NCI-H1092 treated with DMSO at 0.1 percent for 48 hours (cell line): ENCODE measurements at regions not wholly inside any gene's neighbourhood (a gene's known extent, or its start where the extent isn't known, plus 50 kb on each side); places are given as distances from the start of the nearest gene placed in this dataset.
"Not testable (repeated sequence)": the region's sequence is repeated elsewhere in the genome, so short reads cannot be mapped to it uniquely, and the experiment has no call there.

ENCODE experiments used
- DNase-seq: peaks from one replicate; lab custom pipeline; 2025; lab: John Stamatoyannopoulos, UW

GRCh38 chr19:20482721-20483120, 82.9 kb downstream of the ZNF737 start:
- no peak for DNase-seq

GRCh38 chr19:20481736-20482135, 83.8 kb downstream of the ZNF737 start:
- DNase-seq = no peak

- DNase-seq = no peak
Observed at GRCh38 chr19:20479483-20479882, 86.1 kb downstream of the ZNF737 start.

DNA sequence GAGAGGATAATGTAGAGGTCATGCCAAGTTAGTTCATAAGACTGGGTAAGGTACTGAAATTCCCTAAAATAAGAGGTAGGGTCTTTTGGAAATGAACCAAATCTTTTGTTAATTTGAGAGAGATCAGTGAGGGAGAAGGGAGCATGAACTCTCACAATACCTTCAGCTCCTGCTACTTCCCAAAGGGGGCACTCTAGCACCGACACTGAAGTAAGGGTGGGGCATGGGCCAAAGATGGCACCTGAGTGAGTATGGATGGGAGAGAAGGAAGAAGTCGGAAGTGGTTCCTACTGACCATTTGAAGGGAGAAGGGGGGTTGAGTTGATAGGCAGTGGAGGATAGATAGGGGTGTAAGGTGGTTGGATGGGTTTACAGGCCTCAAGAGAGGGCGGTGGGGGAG, 86.6 kb downstream of the ZNF737 start:
- DNase-seq = no peak

DNA sequence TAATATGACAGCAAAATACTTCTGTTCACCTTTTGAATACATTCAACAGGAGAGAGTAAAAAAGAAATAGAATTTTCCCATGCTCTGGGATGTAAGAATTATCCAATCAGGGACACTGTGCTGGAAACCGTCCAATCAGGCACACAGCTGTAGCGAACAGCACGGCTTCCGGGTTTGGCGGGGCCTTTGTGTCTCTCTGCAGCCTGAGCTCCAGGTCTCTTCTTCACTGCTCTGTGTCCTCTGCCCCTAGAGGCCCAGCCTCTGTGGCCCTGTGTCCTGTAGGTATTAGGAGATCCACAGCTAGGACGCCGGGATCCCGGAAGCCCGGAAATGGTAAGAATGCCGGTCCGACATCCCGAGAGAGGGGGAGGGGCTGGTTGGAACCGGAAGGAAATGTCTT, 92.7 kb downstream of the ZNF737 start:
- no peak for DNase-seq

DNA sequence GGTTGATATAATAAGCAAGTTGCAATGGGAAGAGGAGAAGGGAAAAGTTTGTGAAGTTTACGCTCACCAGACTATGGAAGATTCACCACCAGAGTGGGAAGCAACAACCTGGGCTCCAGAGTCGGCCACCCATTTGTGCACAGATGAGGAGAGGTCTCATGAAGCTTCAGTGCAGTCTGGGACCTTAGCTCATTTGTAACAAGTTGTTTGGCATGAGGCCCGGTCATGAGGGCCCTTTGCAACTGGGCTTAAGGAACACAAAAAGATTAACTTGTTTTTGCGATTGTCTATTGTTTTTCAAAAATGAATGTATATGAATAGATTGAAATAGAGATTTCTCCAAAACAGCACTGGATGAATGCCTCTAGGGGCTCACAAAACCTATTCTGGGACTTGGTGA, 94.2 kb downstream of the ZNF737 start:
- DNase-seq = no peak

GRCh38 chr19:20470345-20471135, 95.0 kb downstream of the ZNF737 start:
- DNase-seq = no peak

DNA sequence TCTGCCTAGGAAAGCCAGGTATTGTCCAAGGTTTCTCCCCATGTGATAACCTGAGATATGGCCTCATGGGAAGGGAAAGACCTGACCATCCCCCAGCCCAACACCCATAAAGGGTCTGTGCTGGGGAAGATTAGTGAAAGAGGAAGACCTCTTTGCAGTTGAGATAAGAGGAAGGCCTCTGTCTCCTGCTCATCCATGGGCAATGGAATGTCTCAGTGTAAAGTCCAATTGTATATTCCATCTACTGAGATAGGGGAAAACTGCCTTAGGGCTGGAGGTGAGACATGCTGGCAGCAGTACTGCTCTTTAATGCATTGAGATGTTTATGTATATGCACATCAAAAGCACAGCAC, 99.0 kb downstream of the ZNF737 start:
- not testable (repeated sequence) for DNase-seq

GRCh38 chr19:20465922-20466637, 99.5 kb downstream of the ZNF737 start:
- DNase-seq = not testable (repeated sequence)

GRCh38 chr19:20453425-20453935, 112.1 kb downstream of the ZNF737 start:
- DNase-seq = no peak

GRCh38 chr19:20444202-20444885, 121.2 kb downstream of the ZNF737 start:
- no peak for DNase-seq

- not testable (repeated sequence) for DNase-seq
Observed at GRCh38 chr19:20432266-20432842, 133.2 kb downstream of the ZNF737 start.

GRCh38 chr19:20431826-20432225, 133.8 kb downstream of the ZNF737 start:
- no peak for DNase-seq

DNA sequence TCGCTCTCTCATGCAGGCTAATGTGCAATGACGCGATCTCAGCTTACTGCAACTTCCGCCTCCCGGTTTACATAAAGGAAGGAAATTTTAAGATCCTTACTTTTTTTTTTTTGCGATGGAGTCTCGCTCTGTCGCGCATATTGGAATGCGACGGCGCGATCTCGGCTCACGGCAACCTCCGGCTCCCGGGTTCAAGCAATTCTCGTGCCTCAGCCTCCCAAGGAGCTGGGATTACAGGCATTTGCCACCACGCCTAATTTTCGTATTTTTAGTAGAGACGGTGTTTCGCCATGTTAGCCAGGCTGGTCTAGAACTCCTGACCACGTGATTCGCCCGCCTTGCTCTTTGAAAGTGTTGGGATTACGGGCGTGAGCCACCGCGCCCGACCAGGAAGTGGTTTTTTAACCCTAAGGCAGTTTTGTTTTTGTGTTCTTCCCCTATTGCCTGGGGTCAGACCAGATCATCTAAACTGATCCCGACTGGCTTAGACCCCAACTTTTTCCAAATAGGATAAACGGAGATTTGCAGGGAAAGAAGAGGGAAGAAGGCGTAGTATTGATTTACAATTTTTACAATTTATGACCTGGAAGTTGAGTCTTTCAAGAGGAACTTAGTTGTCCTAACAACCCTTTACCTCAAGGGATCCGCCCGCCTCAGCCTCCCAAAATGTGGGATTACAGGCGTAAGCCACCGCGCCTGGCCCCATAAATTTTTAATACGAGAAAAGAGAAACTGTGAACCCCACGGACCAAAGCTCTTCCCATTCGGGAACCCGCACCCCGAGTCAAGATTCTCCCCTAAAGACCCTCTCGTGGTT, 142.0 kb downstream of the ZNF737 start:
- DNase-seq = peak; percentile 0

GRCh38 chr19:20422216-20423205, 143.1 kb downstream of the ZNF737 start:
- no peak for DNase-seq

DNA sequence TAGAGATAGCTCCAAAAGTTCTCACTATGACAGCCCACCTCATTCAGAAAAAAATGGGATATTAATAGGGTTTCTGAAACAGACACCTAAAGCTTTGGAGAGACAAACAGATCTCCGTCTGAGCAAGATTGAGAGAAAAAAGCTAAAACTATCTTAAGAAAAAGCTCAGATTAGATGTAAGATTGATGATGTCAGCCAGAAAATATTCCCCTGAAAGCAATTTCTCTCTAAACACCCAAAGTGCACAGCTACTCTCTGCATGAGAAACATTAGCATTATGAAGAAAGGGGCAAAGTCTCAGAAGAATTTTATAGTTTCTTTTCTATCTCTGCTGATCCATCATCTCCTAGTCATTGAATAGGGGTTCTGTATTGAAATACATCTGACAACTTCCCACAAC, 148.9 kb downstream of the ZNF737 start:
- no peak for DNase-seq

GRCh38 chr19:20414120-20414519, 151.5 kb downstream of the ZNF737 start:
- no peak for DNase-seq

GRCh38 chr19:20413705-20414104, 151.9 kb downstream of the ZNF737 start:
- DNase-seq = no peak

GRCh38 chr19:20412846-20413245, 152.7 kb downstream of the ZNF737 start:
- DNase-seq = no peak

DNA sequence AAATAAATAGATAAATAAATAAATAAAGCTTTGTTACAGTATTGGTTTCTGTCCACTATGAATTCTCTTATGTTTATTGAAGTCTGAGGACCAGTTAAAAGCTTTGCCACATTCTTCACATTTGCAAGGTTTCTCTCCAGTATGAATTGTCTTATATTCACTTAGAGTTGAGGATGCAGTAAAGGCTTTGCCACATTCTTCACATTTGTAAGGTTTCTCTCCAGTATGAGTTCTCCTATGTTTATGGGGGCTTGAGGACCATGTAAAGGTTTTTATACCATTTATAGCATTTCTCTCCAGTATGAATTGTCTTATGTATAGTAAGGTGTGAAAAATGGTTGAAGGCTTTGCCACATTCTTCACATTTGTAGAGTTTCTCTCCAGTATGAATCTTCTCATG, 168.3 kb downstream of the ZNF737 start:
- no peak for DNase-seq
